IPS-11a (cell line): ENCODE measurements at regions not wholly inside any gene's neighbourhood (a gene's known extent, or its start where the extent isn't known, plus 50 kb on each side); places are given as distances from the start of the nearest gene placed in this dataset.

Experiments used
- H3K4me3 ChIP-seq: one replicate; pipeline ENCODE4 v1.5.1; 2013; ENCODE audit warnings: low read depth, low read length, control low read depth

GRCh38 chr10:55280696-55281095 is 479.7 kb upstream of the PCDH15 start:
- no peak overlapping the region for H3K4me3 ChIP-seq

DNA sequence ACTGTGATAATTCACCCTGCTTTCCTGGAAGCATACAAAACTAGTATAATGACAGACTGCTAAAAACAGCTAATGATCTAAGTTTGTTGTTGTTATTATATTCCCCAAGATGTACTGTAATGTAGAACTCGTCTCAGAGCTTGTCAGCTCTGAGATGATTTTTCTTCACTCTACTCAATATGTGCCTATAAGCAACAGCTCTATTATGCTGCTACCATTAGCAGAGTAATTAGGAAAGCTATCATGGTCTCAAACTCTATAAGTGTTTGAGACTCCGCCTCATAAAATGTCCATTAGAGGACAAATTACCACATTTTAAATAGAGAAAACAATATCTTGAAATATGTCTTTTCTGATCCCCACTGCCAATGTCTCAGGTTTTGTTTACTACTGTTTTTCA is 476.5 kb upstream of the PCDH15 start:
- no peak overlapping the region for H3K4me3 ChIP-seq

- H3K4me3 ChIP-seq, result no peak overlapping the region
Measured at GRCh38 chr10:55274367-55274766, 473.3 kb upstream of the PCDH15 start.

DNA sequence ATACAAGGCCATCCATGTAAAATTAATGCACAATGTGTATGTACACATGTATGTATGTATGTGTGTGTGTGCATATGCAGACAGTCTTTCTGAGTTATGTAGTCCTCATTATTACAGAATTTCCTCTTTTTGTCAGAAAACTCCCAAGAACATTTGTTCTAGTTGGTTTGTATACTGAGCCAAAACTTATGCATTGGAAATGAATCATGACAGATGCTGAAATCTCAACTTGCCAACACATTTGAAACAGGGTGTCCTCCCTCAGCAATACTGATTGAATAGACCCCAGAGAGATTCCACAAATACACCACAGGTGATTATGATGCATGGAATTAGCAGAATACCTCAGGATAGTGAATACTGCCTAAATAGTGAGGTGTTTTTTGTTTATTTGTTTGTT is 472.9 kb upstream of the PCDH15 start:
- no peak overlapping the region for H3K4me3 ChIP-seq

DNA sequence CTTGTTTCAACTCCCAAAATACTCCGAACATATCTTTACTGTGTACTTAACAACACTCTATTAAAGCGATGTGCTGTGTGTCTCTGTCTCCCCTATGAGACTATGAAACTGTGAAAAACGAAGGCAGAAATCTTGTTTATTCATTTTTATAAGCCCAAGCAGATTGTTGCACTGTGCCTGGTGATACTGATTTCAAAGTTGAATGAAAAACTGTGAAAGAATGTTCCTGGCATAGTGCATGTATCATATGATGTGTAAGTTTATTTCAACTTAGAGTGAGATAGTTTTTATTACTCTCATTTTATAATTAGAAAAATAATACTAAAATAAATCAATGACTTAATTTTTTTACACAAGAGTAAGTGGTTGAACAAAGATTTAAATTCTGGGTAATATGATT is 471.9 kb upstream of the PCDH15 start:
- H3K4me3 ChIP-seq, result no peak overlapping the region

- H3K4me3 ChIP-seq, result no peak overlapping the region
Measured at GRCh38 chr10:55266797-55267196, 465.8 kb upstream of the PCDH15 start.

- H3K4me3 ChIP-seq, result no peak overlapping the region
Measured at GRCh38 chr10:55263327-55263726, 462.3 kb upstream of the PCDH15 start.

- H3K4me3 ChIP-seq, result no peak overlapping the region
Measured at GRCh38 chr10:55242544-55242943, 441.5 kb upstream of the PCDH15 start.

DNA sequence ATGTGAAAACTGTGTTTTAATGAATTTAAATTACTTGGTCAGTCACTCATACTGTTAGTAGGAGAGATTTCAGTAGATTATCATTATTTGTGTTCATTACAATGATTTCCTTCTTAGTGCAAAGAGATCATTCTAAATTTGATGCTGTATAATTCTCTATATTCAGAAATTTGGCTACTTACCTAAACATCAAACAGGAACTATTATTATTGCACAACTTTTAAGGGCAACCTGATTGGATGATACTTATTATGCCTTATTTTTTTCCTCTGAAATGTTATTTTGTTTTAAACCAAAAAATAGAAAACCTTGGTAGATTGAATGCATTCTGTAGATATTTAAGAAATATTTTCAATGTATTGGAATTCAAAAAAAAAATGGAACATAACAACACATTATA is 436.4 kb upstream of the PCDH15 start:
- H3K4me3 ChIP-seq, result no peak overlapping the region

- no peak overlapping the region for H3K4me3 ChIP-seq
Measured at GRCh38 chr10:55233505-55233904, 432.5 kb upstream of the PCDH15 start.

DNA sequence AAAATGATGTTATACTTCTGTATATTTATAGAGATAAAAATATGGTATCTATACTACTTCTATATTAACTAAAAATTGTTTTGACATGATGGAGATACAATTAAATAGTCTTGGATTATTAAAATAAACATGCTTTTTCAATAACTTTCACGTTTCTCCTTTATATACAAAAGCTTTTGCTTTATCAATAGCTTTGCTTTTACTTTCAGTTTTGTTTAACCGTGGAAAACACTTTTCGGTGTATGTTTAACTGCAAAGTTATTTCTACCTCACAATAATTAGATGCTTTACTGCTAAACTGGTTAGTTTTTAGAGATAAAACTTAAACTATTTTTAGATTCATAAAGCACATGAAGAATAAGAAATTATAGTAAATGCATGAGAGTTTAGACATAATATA is 432.1 kb upstream of the PCDH15 start:
- no peak overlapping the region for H3K4me3 ChIP-seq

DNA sequence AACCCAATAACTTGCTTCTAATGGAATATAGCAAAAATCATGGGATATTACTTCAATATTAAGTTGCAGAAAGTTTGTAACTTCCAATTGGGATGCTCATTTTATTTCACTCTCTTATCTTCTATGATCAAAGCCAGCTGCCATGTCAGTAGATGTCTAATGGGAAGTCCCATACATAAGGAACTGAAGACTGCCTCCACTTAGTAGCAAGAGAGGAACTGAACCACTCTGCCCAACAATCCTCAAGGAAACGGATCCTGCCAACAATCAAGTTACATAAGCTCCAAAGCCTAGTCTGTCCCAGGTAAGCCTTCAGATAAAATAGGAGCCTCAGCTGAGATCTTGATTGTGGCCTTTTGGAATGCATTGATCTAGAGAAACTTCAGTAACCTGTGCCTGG is 431.5 kb upstream of the PCDH15 start:
- H3K4me3 ChIP-seq, result no peak overlapping the region

DNA sequence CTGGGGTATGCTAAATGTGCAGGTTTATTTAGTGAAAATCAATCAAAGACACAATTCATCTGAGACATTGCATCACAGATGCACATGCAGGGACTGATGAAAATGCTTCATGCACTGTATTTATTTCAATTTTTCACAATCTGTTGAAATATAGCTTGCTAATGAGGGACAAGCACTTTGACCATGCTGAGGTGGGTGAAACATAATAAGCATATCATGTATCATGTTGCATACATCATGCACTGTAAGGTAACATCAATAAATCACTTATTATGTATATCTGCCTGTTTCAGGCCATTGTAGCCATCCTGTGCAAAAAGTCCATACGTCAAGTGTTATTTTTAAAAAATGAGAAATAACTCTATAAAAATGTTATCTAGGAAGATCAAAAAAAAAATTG is 426.9 kb upstream of the PCDH15 start:
- H3K4me3 ChIP-seq, result no peak overlapping the region

GRCh38 chr10:55224007-55224781 is 423.2 kb upstream of the PCDH15 start:
- H3K4me3 ChIP-seq, result no peak overlapping the region

GRCh38 chr10:55223352-55223751 is 422.3 kb upstream of the PCDH15 start:
- no peak overlapping the region for H3K4me3 ChIP-seq

DNA sequence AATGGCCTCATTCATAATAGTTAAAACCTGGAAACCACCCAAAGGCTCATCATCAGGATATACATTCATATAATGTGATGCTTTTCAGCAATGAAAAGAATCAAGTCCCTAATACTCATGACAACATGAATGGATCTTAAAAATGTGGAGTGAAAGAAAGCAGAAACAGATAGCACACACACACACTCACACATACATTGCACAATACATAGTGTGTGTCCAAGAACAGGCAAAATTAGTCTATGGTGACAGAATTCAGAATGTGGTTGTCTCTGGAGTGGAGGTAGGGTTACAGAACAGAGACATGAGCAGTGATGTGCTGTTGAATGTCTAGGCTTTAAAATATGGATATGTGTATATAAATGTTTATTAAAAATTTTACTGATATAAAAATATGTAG is 419.9 kb upstream of the PCDH15 start:
- no peak overlapping the region for H3K4me3 ChIP-seq

DNA sequence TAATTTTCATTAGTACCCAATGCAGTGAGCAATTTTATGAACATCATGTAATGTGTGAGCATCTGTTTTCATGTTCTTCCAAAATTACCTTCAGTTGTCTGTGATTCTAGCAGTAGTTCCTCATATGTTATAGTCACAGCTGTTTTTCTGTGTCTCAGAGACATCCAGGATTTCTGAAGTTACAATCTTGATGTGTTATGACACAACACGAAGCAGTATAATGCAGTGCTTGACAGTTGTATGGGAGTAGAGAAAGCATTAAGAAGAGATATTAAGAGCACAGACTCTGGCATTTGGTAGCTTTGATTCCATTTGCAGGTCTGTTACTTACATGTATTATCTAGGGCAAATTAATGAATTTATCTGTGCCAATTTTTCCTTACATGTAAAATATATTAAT is 414.7 kb upstream of the PCDH15 start:
- no peak overlapping the region for H3K4me3 ChIP-seq

DNA sequence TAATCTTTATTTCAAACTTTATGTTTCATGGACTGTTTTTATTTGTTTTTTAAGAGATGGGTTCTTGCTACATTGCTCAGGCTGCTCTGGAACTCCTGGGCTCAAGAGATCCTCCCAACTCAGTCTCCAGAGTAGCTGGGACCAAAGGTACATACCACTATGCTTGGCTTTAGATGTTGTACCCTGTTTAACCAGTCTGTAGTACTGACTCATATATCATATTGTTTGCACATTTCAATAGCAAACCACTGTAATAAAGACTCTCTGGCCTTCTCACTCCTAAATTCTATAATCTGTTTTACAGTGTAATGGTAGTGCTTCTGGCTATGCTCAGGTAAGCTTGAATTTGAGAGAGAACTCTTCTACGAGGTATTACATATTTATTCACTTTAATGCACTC is 413.6 kb upstream of the PCDH15 start:
- no peak overlapping the region for H3K4me3 ChIP-seq

- no peak overlapping the region for H3K4me3 ChIP-seq
Measured at GRCh38 chr10:55212051-55212450, 411.0 kb upstream of the PCDH15 start.

DNA sequence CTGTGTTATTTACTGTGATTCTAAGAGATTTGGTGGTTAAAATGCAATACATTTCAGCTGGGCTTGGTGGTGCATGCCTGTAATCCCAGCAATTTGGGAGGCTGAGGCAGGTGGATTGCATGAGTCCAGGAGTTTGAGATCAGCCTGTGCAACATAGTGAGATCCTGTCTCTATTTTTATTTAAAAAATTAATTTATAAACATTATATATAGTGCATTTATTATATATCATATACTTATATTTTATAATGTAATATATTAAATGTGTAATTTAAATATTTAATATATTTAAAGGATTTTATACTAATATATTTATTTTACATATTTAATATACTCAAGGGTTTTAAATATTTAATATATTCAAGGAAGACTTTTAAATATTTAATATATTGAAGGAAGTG is 402.8 kb upstream of the PCDH15 start:
- H3K4me3 ChIP-seq, result no peak overlapping the region

- H3K4me3 ChIP-seq, result no peak overlapping the region
Measured at GRCh38 chr10:55203319-55203718, 402.3 kb upstream of the PCDH15 start.

- H3K4me3 ChIP-seq, result no peak overlapping the region
Measured at GRCh38 chr10:55200020-55200419, 399.0 kb upstream of the PCDH15 start.

GRCh38 chr10:55191236-55191860 is 390.3 kb upstream of the PCDH15 start:
- no peak overlapping the region for H3K4me3 ChIP-seq
